CD14-positive monocyte (primary cell): ENCODE measurements at regions not wholly inside any gene's neighbourhood (a gene's known extent, or its start where the extent isn't known, plus 50 kb on each side); places are given as distances from the start of the nearest gene placed in this dataset.

ENCODE experiments used
- DNase-seq, 3 donors: peaks; one replicate each; pipeline ENCODE4 v3.0.0-alpha.2; 2011 to 2022
- H2AFZ ChIP-seq: 2 replicates; pipeline ENCODE4 v1.6.0; 2012; ENCODE audit warnings: mild to moderate bottlenecking, low read depth, low read length, inconsistent platforms; ENCODE audit not compliant: insufficient read depth, poor library complexity, severe bottlenecking
- H3K27ac ChIP-seq, 2 donors: 1 replicate in 1 of 2; 2 replicates in 1 of 2; pipeline ENCODE4 v1.5.1; 2012 to 2013; ENCODE audit warnings: low read length in 2 of 2, control low read depth in 1 of 2, inconsistent platforms in 1 of 2, low read depth in 1 of 2, mild to moderate bottlenecking in 1 of 2
- H3K27me3 ChIP-seq, 2 donors: one replicate each; pipeline versions ENCODE4 v1.6.0 to v1.6.1; 2011 to 2013; ENCODE audit warnings: low read length in 2 of 2; ENCODE audit not compliant: control insufficient read depth in 2 of 2, insufficient read depth in 2 of 2
- H3K36me3 ChIP-seq, 2 donors: replicated peaks in 1 of 2; 1 replicate in 1 of 2; 2 replicates in 1 of 2; pipeline versions ENCODE4 v1.5.1 to v1.6.1; 2012 to 2013; ENCODE audit warnings: low read length in 2 of 2, control low read depth in 1 of 2, inconsistent platforms in 1 of 2, mild to moderate bottlenecking in 1 of 2; ENCODE audit not compliant: insufficient read depth in 2 of 2, control insufficient read depth in 1 of 2
- H3K4me1 ChIP-seq, 2 donors: 1 replicate in 1 of 2; 2 replicates in 1 of 2; pipeline versions ENCODE4 v1.5.1 to v1.6.1; 2012 to 2013; ENCODE audit warnings: low read length in 2 of 2, control low read depth in 1 of 2, inconsistent platforms in 1 of 2, mild to moderate bottlenecking in 1 of 2, moderate library complexity in 1 of 2; ENCODE audit not compliant: insufficient read depth in 2 of 2, control insufficient read depth in 1 of 2
- H3K4me2 ChIP-seq: replicated peaks from 2 replicates; pipeline ENCODE3; 2012; ENCODE audit warnings: low read length, moderate library complexity, mild to moderate bottlenecking; ENCODE audit not compliant: poor library complexity, severe bottlenecking; ENCODE audit errors: extremely low read depth
- H3K4me3 ChIP-seq, 3 experiments: fragments of 200-600 bp in 1 of 3; sonication (generic) in 1 of 3; replicated peaks in 1 of 3; 1 replicate in 2 of 3; 2 replicates in 1 of 3; pipeline ENCODE4 v1.5.1; 2011 to 2013; ENCODE audit warnings: low read length in 3 of 3, mild to moderate bottlenecking in 3 of 3, control low read depth in 2 of 3, low read depth in 2 of 3, inconsistent platforms in 1 of 3, moderate library complexity in 1 of 3
- H3K79me2 ChIP-seq: 2 replicates; pipeline ENCODE4 v1.6.0; 2012; ENCODE audit warnings: mild to moderate bottlenecking, control low read depth, inconsistent platforms, low read length, moderate library complexity; ENCODE audit not compliant: insufficient read depth
- H3K9ac ChIP-seq: 2 replicates; pipeline ENCODE4 v1.6.0; 2017; ENCODE audit warnings: low read length, mild to moderate bottlenecking; ENCODE audit not compliant: insufficient read depth, poor library complexity, severe bottlenecking
- H3K9me3 ChIP-seq, 2 donors: replicated peaks in 1 of 2; 1 replicate in 1 of 2; 2 replicates in 1 of 2; pipeline versions ENCODE4 v1.5.1 to v1.6.1; 2012 to 2013; ENCODE audit warnings: low read length in 2 of 2, control low read depth in 1 of 2; ENCODE audit not compliant: control insufficient read depth in 1 of 2, insufficient read depth in 1 of 2
- H4K20me1 ChIP-seq: 2 replicates; pipeline ENCODE4 v1.6.0; 2012; ENCODE audit warnings: mild to moderate bottlenecking, low read length, control low read depth, moderate library complexity; ENCODE audit not compliant: insufficient read depth
- H3K27ac Mint-ChIP-seq, 7 donors: one replicate each; pipeline ENCODE4 v1.8.0; 2020; ENCODE audit warnings: mild to moderate bottlenecking in 7 of 7, mixed read lengths in 7 of 7, moderate library complexity in 6 of 7, inconsistent platforms in 2 of 7
- H3K27me3 Mint-ChIP-seq, 3 donors: one replicate each; pipeline ENCODE4 v1.8.0; 2021 to 2022; ENCODE audit warnings: low read depth in 3 of 3, mild to moderate bottlenecking in 3 of 3, mixed read lengths in 3 of 3, moderate library complexity in 3 of 3, inconsistent platforms in 1 of 3
- H3K36me3 Mint-ChIP-seq, 2 donors: one replicate each; pipeline ENCODE4 v1.8.0; 2020; ENCODE audit warnings: mixed read lengths in 2 of 2, inconsistent platforms in 1 of 2, mild to moderate bottlenecking in 1 of 2
- H3K4me1 Mint-ChIP-seq: one replicate; pipeline ENCODE4 v1.8.0; 2020; ENCODE audit warnings: mild to moderate bottlenecking, mixed read lengths
- H3K4me3 Mint-ChIP-seq, 2 donors: one replicate each; pipeline ENCODE4 v1.8.0; 2020; ENCODE audit warnings: mild to moderate bottlenecking in 2 of 2, mixed read lengths in 2 of 2, moderate library complexity in 1 of 2
- H3K9me3 Mint-ChIP-seq, 7 donors: one replicate each; pipeline ENCODE4 v1.8.0; 2020 to 2022; ENCODE audit warnings: mixed read lengths in 7 of 7, mild to moderate bottlenecking in 6 of 7, moderate library complexity in 6 of 7, inconsistent platforms in 2 of 7
- WGBS: methylation state at CpG from one replicate; pipeline ENCODE4 v1.1.5; 2013; ENCODE audit warnings: missing lambda C conversion rate; ENCODE audit not compliant: insufficient coverage; 5-methylcytosine and 5-hydroxymethylcytosine counted together
- intact Hi-C, 2 donors: fragments of 100-400 bp; cut with micrococcal nuclease; formaldehyde crosslinking; loops; one replicate each; pipeline versions ENCODE4 v1.15.0 to v1.15.1; 2023
- TF ChIP-seq, protein P1 (sequence below): fragments of 200-600 bp; IDR thresholded peaks from one replicate; pipeline ENCODE4 v1.8.0; 2022; ENCODE audit warnings: antibody characterized with exemption, mild to moderate bottlenecking

GRCh38 chr5:28957450-28957849, 1919.1 kb upstream of the CDH9 start:
- H3K4me1 ChIP-seq, result no peaks in the 10 kb centered on the region
- Mint-ChIP-seq H3K27ac (no peak overlapping the region), H3K4me3 (no peak overlapping the region), H3K4me1 (no peaks in the 10 kb centered on the region), H3K27me3 (no peaks in the 10 kb centered on the region), H3K9me3 (peaks cover 0 to 15% (median 1%) of the 10 kb centered on the region in 7 donors), H3K36me3 (no peaks in the 10 kb centered on the region)
- H3K9me3 ChIP-seq, result peaks cover 6 to 7% of the 10 kb centered on the region in 2 donors
- H3K36me3 ChIP-seq, result no peaks in the 10 kb centered on the region
- H3K27me3 ChIP-seq, result no peaks in the 10 kb centered on the region
- intact Hi-C loops, result no loop called here
- TF ChIP-seq, protein P1, sequence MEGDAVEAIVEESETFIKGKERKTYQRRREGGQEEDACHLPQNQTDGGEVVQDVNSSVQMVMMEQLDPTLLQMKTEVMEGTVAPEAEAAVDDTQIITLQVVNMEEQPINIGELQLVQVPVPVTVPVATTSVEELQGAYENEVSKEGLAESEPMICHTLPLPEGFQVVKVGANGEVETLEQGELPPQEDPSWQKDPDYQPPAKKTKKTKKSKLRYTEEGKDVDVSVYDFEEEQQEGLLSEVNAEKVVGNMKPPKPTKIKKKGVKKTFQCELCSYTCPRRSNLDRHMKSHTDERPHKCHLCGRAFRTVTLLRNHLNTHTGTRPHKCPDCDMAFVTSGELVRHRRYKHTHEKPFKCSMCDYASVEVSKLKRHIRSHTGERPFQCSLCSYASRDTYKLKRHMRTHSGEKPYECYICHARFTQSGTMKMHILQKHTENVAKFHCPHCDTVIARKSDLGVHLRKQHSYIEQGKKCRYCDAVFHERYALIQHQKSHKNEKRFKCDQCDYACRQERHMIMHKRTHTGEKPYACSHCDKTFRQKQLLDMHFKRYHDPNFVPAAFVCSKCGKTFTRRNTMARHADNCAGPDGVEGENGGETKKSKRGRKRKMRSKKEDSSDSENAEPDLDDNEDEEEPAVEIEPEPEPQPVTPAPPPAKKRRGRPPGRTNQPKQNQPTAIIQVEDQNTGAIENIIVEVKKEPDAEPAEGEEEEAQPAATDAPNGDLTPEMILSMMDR, result no peak
- no peak overlapping the region for H3K27ac ChIP-seq
- H4K20me1 ChIP-seq, result no peaks in the 10 kb centered on the region
- no peak for DNase-seq
- H3K4me3 ChIP-seq, result no peak overlapping the region
- H3K4me2 ChIP-seq, result no peak overlapping the region
- no peaks in the 10 kb centered on the region for H3K79me2 ChIP-seq
- no peak overlapping the region for H2AFZ ChIP-seq
- H3K9ac ChIP-seq, result no peak overlapping the region

DNA sequence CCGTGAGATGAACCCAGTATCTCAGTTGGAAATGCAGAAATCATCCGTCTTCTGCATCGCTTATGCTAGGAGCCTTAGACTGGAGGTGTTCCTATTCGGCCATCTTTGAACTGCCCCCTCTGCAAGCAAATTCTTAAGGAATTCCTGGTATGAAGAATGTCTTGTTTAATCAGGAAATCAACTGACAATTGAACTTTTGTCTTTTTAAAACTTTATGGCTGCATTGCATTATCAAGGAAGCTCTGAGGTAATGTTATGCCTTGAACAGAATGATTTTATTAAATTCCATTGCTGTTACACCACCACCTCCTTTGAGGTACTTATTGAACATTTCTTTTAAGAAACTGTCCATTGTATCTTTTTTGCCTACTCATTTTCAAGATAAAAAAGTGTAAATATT, 1915.7 kb upstream of the CDH9 start:
- 97% methylated on average over 4 of the region's 4 CpGs for WGBS

More for the DNA sequence above, 1915.7 kb upstream of the CDH9 start:
- no peak overlapping the region for H3K27ac ChIP-seq
- peaks cover 6 to 7% of the 10 kb centered on the region in 2 donors for H3K9me3 ChIP-seq
- peaks cover 0 to 14% (median 0%) of the 10 kb centered on the region in 7 donors for H3K9me3 Mint-ChIP-seq
- H3K4me1 Mint-ChIP-seq, result no peaks in the 10 kb centered on the region
- no peak overlapping the region for H3K27ac Mint-ChIP-seq
- intact Hi-C loops, result no loop called here
- no peak overlapping the region for H3K4me2 ChIP-seq
- no peak overlapping the region for H3K9ac ChIP-seq
- no peaks in the 10 kb centered on the region for H3K79me2 ChIP-seq
- H3K36me3 Mint-ChIP-seq, result no peaks in the 10 kb centered on the region
- H4K20me1 ChIP-seq, result no peaks in the 10 kb centered on the region
- H3K27me3 Mint-ChIP-seq, result no peaks in the 10 kb centered on the region
- DNase-seq, result no peak
- no peaks in the 10 kb centered on the region for H3K36me3 ChIP-seq
- TF ChIP-seq, protein P1, result no peak
- H3K4me3 ChIP-seq, result no peak overlapping the region
- H3K27me3 ChIP-seq, result no peaks in the 10 kb centered on the region
- no peak overlapping the region for H2AFZ ChIP-seq
- no peak overlapping the region for H3K4me3 Mint-ChIP-seq
- no peaks in the 10 kb centered on the region for H3K4me1 ChIP-seq
